ENCODE measurements at regions not wholly inside any gene's neighbourhood (a gene's known extent, or its start where the extent isn't known, plus 50 kb on each side); places are given as distances from the start of the nearest gene placed in this dataset.

- no peak for TF ChIP-seq EZH2 (IDR thresholded peaks at IDR 0.05; ENCODE audit: borderline replicate concordance)
- no peak for TF ChIP-seq CTCF (IDR thresholded peaks at IDR 0.05; ENCODE audit: poor library complexity)
- TF ChIP-seq EZH2phosphoT487 (IDR thresholded peaks at IDR 0.05; ENCODE audit: low read depth, severe bottlenecking, unreplicated experiment): no peak
These were observed 792.9 kb downstream of the EFNA5 start for GRCh38 chr5:106877881-106878280.
